GM06990 (cell line): ENCODE measurements at regions not wholly inside any gene's neighbourhood (a gene's known extent, or its start where the extent isn't known, plus 50 kb on each side); places are given as distances from the start of the nearest gene placed in this dataset.

ENCODE experiments used
- DNase-seq: peaks from one replicate; pipeline ENCODE4 v3.0.0-alpha.2; 2011; ENCODE audit not compliant: insufficient read length; ENCODE audit errors: extremely low read depth
- H3K27me3 ChIP-seq: replicated peaks from 2 replicates; pipeline ENCODE4 v1.6.0; 2011; ENCODE audit warnings: low read length; ENCODE audit not compliant: control insufficient read depth, insufficient read depth
- H3K36me3 ChIP-seq: 2 replicates; pipeline ENCODE4 v1.5.1; 2011; ENCODE audit warnings: low read length; ENCODE audit not compliant: control insufficient read depth, insufficient read depth
- H3K4me3 ChIP-seq: replicated peaks from 2 replicates; pipeline ENCODE4 v1.5.1; 2011; ENCODE audit warnings: low read depth, mild to moderate bottlenecking, control low read depth, low read length
- CTCF ChIP-seq: IDR thresholded peaks from 2 replicates; pipeline ENCODE4 v1.5.1; 2011; ENCODE audit warnings: low read length, control low read depth, mild to moderate bottlenecking, inconsistent platforms; ENCODE audit not compliant: insufficient read depth, poor library complexity, severe bottlenecking

- Histone ChIP-seq H3K27me3 (no peaks in the 10 kb centered on the region), H3K36me3 (no peaks in the 10 kb centered on the region), H3K4me3 (no peak overlapping the region)
- DNase-seq, result no peak
- no peak for TF ChIP-seq CTCF
Observed at GRCh38 chr16:5527817-5528216, 430.2 kb upstream of the EEF2KMT start.

- Histone ChIP-seq H3K27me3 (no peaks in the 10 kb centered on the region), H3K4me3 (no peak overlapping the region), H3K36me3 (no peaks in the 10 kb centered on the region)
- no peak for DNase-seq
- no peak for TF ChIP-seq CTCF
Observed at GRCh38 chr16:5526826-5527225, 429.2 kb upstream of the EEF2KMT start.

- no peaks in the 10 kb centered on the region for H3K36me3 ChIP-seq
Observed at GRCh38 chr16:5523829-5524228, 426.2 kb upstream of the EEF2KMT start.

GRCh38 chr16:5516115-5516514 lies 418.5 kb upstream of the EEF2KMT start:
- H3K36me3 ChIP-seq, result no peaks in the 10 kb centered on the region
- no peaks in the 10 kb centered on the region for H3K27me3 ChIP-seq
- no peak for TF ChIP-seq CTCF
- no peak overlapping the region for H3K4me3 ChIP-seq
- no peak for DNase-seq

More at GRCh38 chr16:5523829-5524228, 426.2 kb upstream of the EEF2KMT start:
- no peak for DNase-seq
- no peak for TF ChIP-seq CTCF
- no peak overlapping the region for H3K4me3 ChIP-seq
- no peaks in the 10 kb centered on the region for H3K27me3 ChIP-seq

- DNase-seq, result no peak
- no peaks in the 10 kb centered on the region for H3K27me3 ChIP-seq
- H3K4me3 ChIP-seq, result no peak overlapping the region
- TF ChIP-seq CTCF, result no peak
- no peaks in the 10 kb centered on the region for H3K36me3 ChIP-seq
Observed at GRCh38 chr16:5512014-5512413, 414.4 kb upstream of the EEF2KMT start.

- Histone ChIP-seq H3K36me3 (no peaks in the 10 kb centered on the region), H3K27me3 (no peaks in the 10 kb centered on the region), H3K4me3 (no peak overlapping the region)
- DNase-seq, result no peak
- no peak for TF ChIP-seq CTCF
Observed at GRCh38 chr16:5510819-5511370, 413.3 kb upstream of the EEF2KMT start.
